BE2C (cell line): ENCODE measurements at regions not wholly inside any gene's neighbourhood (a gene's known extent, or its start where the extent isn't known, plus 50 kb on each side); places are given as distances from the start of the nearest gene placed in this dataset.

Source experiments
- DNase-seq: peaks from one replicate; pipeline ENCODE4 v3.0.0-alpha.2; 2020
- H3K27me3 ChIP-seq: fragments of 250-450 bp; sonication (Bioruptor Pico); 2 replicates; pipeline ENCODE4 v1.5.1; 2020; ENCODE audit warnings: mild to moderate bottlenecking
- H3K36me3 ChIP-seq: fragments of 250-450 bp; sonication (Bioruptor Pico); 2 replicates; pipeline ENCODE4 v1.5.1; 2020; ENCODE audit warnings: mild to moderate bottlenecking
- H3K4me1 ChIP-seq: fragments of 250-450 bp; sonication (Bioruptor Pico); 2 replicates; pipeline ENCODE4 v1.5.1; 2020
- H3K4me3 ChIP-seq: 2 replicates; pipeline ENCODE4 v1.5.1; 2011; ENCODE audit warnings: low read depth, low read length
- H3K9me3 ChIP-seq: fragments of 250-450 bp; sonication (Bioruptor Pico); 2 replicates; pipeline ENCODE4 v1.5.1; 2020
- CTCF ChIP-seq: IDR thresholded peaks from 2 replicates; pipeline ENCODE4 v1.5.1; 2012; ENCODE audit warnings: mild to moderate bottlenecking, low read depth, low read length

GRCh38 chr17:71553381-71553780 is 567.4 kb upstream of the SOX9 start:
- Histone ChIP-seq H3K4me3 (no peak overlapping the region), H3K36me3 (no peaks in the 10 kb centered on the region), H3K4me1 (no peaks in the 10 kb centered on the region), H3K9me3 (no peaks in the 10 kb centered on the region), H3K27me3 (no peaks in the 10 kb centered on the region)
- no peak for TF ChIP-seq CTCF
- no peak for DNase-seq

- Histone ChIP-seq H3K4me1 (no peaks in the 10 kb centered on the region), H3K4me3 (no peak overlapping the region), H3K9me3 (no peaks in the 10 kb centered on the region), H3K27me3 (no peaks in the 10 kb centered on the region), H3K36me3 (no peaks in the 10 kb centered on the region)
- TF ChIP-seq CTCF: no peak
- no peak for DNase-seq
Measured at GRCh38 chr17:71558901-71559300, 561.9 kb upstream of the SOX9 start.

GRCh38 chr17:71572343-71572742 is 548.5 kb upstream of the SOX9 start:
- Histone ChIP-seq H3K36me3 (no peaks in the 10 kb centered on the region), H3K27me3 (no peaks in the 10 kb centered on the region; the same call in 1 of the 2 replicates), H3K4me1 (no peaks in the 10 kb centered on the region), H3K9me3 (no peaks in the 10 kb centered on the region), H3K4me3 (no peak overlapping the region)
- TF ChIP-seq CTCF: no peak
- DNase-seq: no peak

- no peaks in the 10 kb centered on the region for H3K36me3 ChIP-seq
- no peak overlapping the region for H3K4me3 ChIP-seq
- no peak for DNase-seq
Measured at GRCh38 chr17:71578446-71578845, 542.4 kb upstream of the SOX9 start.

GRCh38 chr17:71580220-71580619 is 540.6 kb upstream of the SOX9 start:
- no peak for DNase-seq
- H3K9me3 ChIP-seq: no peaks in the 10 kb centered on the region
- TF ChIP-seq CTCF: no peak

More at GRCh38 chr17:71578446-71578845, 542.4 kb upstream of the SOX9 start:
- Histone ChIP-seq H3K27me3 (no peaks in the 10 kb centered on the region), H3K4me1 (no peaks in the 10 kb centered on the region), H3K9me3 (no peaks in the 10 kb centered on the region)
- TF ChIP-seq CTCF: no peak

GRCh38 chr17:71585540-71585939 is 535.3 kb upstream of the SOX9 start:
- H3K36me3 ChIP-seq: no peaks in the 10 kb centered on the region
- H3K9me3 ChIP-seq: no peaks in the 10 kb centered on the region
- no peaks in the 10 kb centered on the region for H3K27me3 ChIP-seq
- no peak overlapping the region for H3K4me3 ChIP-seq
- no peaks in the 10 kb centered on the region for H3K4me1 ChIP-seq
- no peak for DNase-seq
- no peak for TF ChIP-seq CTCF

More at GRCh38 chr17:71580220-71580619, 540.6 kb upstream of the SOX9 start:
- no peaks in the 10 kb centered on the region for H3K27me3 ChIP-seq
- H3K4me3 ChIP-seq: no peak overlapping the region
- H3K36me3 ChIP-seq: no peaks in the 10 kb centered on the region
- H3K4me1 ChIP-seq: no peaks in the 10 kb centered on the region
